ENCODE measurements at regions not wholly inside any gene's neighbourhood (a gene's known extent, or its start where the extent isn't known, plus 50 kb on each side); places are given as distances from the start of the nearest gene placed in this dataset.
"Not testable (repeated sequence)": the region's sequence is repeated elsewhere in the genome, so short reads cannot be mapped to it uniquely, and the experiment has no call there.

DNA sequence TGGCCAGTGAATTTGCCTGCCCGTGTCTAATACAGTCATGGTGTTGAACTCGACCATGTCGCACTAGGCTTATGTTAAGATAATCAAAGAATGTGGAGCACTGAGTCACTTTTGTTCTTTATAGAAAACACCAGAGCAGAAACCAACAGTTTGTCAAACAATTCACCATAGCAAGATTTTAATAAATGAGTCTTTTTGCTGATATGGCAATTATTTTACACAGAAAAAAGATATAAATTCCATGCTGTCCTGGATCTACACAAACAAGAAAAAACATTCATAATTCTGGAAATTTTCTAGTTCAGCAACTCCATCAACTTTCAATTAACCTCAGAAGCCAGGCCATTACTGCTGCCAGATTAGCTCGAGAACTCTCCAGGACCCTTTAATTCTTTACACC, 208.9 kb downstream of the ZNF608 start:
- H3K4me3 ChIP-seq (ENCODE audit: low read depth, low read length): no peak overlapping the region
- no peak for DNase-seq (ENCODE audit: low read depth)
- TF ChIP-seq, protein P1, sequence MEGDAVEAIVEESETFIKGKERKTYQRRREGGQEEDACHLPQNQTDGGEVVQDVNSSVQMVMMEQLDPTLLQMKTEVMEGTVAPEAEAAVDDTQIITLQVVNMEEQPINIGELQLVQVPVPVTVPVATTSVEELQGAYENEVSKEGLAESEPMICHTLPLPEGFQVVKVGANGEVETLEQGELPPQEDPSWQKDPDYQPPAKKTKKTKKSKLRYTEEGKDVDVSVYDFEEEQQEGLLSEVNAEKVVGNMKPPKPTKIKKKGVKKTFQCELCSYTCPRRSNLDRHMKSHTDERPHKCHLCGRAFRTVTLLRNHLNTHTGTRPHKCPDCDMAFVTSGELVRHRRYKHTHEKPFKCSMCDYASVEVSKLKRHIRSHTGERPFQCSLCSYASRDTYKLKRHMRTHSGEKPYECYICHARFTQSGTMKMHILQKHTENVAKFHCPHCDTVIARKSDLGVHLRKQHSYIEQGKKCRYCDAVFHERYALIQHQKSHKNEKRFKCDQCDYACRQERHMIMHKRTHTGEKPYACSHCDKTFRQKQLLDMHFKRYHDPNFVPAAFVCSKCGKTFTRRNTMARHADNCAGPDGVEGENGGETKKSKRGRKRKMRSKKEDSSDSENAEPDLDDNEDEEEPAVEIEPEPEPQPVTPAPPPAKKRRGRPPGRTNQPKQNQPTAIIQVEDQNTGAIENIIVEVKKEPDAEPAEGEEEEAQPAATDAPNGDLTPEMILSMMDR (conservative IDR thresholded peaks at IDR 0.05; ENCODE audit: low read depth, low read length): no peak

DNA sequence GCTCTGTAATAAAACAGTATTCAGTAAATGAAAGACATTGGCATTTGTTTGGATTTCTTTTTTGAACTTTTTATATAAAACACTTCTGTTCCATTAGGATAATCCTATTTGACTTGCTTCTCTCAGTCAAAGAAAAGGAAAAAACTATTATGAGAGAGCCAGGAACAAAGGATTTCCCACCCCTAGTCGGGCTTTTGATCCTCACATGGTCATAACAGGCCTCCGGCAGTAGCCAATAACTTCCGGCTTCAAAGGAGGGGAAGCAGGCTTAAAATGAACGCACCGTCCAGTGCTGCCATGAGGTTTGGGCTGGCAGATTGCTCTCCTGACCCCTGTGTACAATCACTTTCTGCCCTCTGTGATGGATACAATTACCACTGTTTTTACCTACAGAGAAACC, 209.3 kb downstream of the ZNF608 start:
- no peak for DNase-seq (ENCODE audit: low read depth)
- no peak overlapping the region for H3K4me3 ChIP-seq (ENCODE audit: low read depth, low read length)
- TF ChIP-seq, protein P1 (conservative IDR thresholded peaks at IDR 0.05; ENCODE audit: low read depth, low read length): no peak

GRCh38 chr5:124536333-124536732, 210.1 kb downstream of the ZNF608 start:
- no peak overlapping the region for H3K4me3 ChIP-seq (ENCODE audit: low read depth, low read length)
- TF ChIP-seq, protein P1 (conservative IDR thresholded peaks at IDR 0.05; ENCODE audit: low read depth, low read length): no peak
- DNase-seq (ENCODE audit: low read depth): no peak

DNA sequence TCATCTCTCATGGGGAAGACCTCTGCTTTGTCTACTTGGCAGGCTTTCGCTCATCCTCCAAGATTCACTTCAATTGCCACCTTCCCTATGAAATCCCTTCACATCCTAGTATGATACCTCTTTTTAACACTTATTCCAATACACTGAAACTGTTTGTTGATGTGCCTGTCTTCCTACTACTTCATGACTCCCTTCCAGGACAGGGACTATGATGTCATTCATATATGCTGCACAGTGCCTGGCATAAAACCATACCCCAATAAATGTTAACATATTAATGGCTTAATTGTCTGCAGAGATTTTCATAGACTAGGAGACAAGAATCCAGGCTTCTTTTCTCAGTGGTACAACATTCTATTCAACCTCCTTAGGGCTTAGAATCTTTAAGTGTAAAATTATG, 215.5 kb downstream of the ZNF608 start:
- no peak overlapping the region for H3K4me3 ChIP-seq (ENCODE audit: low read depth, low read length)

DNA sequence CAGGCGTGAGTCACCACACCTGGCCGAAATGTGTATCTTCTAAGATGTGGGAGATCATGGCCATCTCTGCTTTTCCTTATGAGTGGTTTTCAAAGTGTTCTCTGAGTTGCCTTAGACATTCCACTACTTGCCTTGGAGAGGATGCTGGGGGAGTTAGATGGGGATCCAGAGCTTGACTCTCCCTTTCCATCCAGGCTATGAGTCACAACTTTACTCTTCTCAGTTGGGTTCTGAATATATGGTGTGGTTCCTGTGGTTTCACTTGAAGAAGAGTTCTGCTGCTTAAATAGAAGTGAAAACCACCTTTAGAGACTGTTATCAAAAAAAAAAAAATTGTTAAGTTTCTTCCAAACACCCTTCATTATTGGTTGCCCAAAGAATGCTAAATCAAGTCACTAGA, 217.6 kb downstream of the ZNF608 start:
- DNase-seq (ENCODE audit: low read depth): no peak
- TF ChIP-seq, protein P1 (conservative IDR thresholded peaks at IDR 0.05; ENCODE audit: low read depth, low read length): no peak
- H3K4me3 ChIP-seq (ENCODE audit: low read depth, low read length): no peak overlapping the region

More for the DNA sequence above, 215.5 kb downstream of the ZNF608 start:
- DNase-seq (ENCODE audit: low read depth): no peak
- TF ChIP-seq, protein P1 (conservative IDR thresholded peaks at IDR 0.05; ENCODE audit: low read depth, low read length): no peak

- TF ChIP-seq, protein P1 (conservative IDR thresholded peaks at IDR 0.05; ENCODE audit: low read depth, low read length): no peak
- DNase-seq (ENCODE audit: low read depth): no peak
- no peak overlapping the region for H3K4me3 ChIP-seq (ENCODE audit: low read depth, low read length)
Observed at GRCh38 chr5:124527220-124527991, 219.0 kb downstream of the ZNF608 start.

- DNase-seq (ENCODE audit: low read depth); H3K4me3 ChIP-seq (ENCODE audit: low read depth, low read length): not testable (repeated sequence)
Observed at GRCh38 chr5:124526079-124526478, 220.4 kb downstream of the ZNF608 start.

Data from choroid plexus epithelial cell (primary cell).